ENCODE measurements at regions not wholly inside any gene's neighbourhood (a gene's known extent, or its start where the extent isn't known, plus 50 kb on each side); places are given as distances from the start of the nearest gene placed in this dataset.

GRCh38 chr5:155947394-155948062 is 379.4 kb upstream of the SGCD start:
- in situ Hi-C loops (cut with MboI; ENCODE audit: low sequenced_read_pairs in 4 of 4) = loop anchor here in 3 of 4 donors (5.0 to 10.0 kb wide), 2 partner anchors 875 to 877 kb away; no protein-coding TSS in a partner anchor

GRCh38 chr5:155948576-155948975 is 378.4 kb upstream of the SGCD start:
- H3K4me3 ChIP-seq = no peak overlapping the region
- H3K27ac ChIP-seq = no peak overlapping the region
- in situ Hi-C loops (cut with MboI; ENCODE audit: low sequenced_read_pairs in 4 of 4) (loop anchor here in 3 of 4 donors (5.0 to 10.0 kb wide), 2 partner anchors 874 to 876 kb away; no protein-coding TSS in a partner anchor), intact Hi-C loops (cut with DNase I; ENCODE audit: low total_unique reads) (no loop called here)
- DNase-seq = no peak
- no peaks in the 10 kb centered on the region for H3K27me3 ChIP-seq
- H3K9me3 ChIP-seq = no peaks in the 10 kb centered on the region
- ATAC-seq = no peak
- H3K36me3 ChIP-seq = no peaks in the 10 kb centered on the region
- H3K4me1 ChIP-seq = peaks cover 0 to 4% of the 10 kb centered on the region in 2 donors
- TF ChIP-seq POLR2A (IDR thresholded peaks at IDR 0.05) (no peak), CTCF (IDR thresholded peaks at IDR 0.05 in 4 of 5, conservative IDR thresholded peaks at IDR 0.05 in 1 of 5) (no peak)

More at GRCh38 chr5:155947394-155948062, 379.4 kb upstream of the SGCD start:
- Histone ChIP-seq H3K36me3 (no peaks in the 10 kb centered on the region), H3K27me3 (no peaks in the 10 kb centered on the region), H3K4me3 (no peak overlapping the region), H3K27ac (no peak overlapping the region), H3K9me3 (no peaks in the 10 kb centered on the region), H3K4me1 (peaks cover 0 to 10% of the 10 kb centered on the region in 2 donors)
- DNase-seq (no peak), ATAC-seq (no peak)
- no peak for TF ChIP-seq CTCF (IDR thresholded peaks at IDR 0.05 in 4 of 5, conservative IDR thresholded peaks at IDR 0.05 in 1 of 5)
- intact Hi-C loops (cut with DNase I; ENCODE audit: low total_unique reads) = no loop called here

GRCh38 chr5:155952486-155953089 is 374.4 kb upstream of the SGCD start:
- Histone ChIP-seq H3K4me1 (no peaks in the 10 kb centered on the region), H3K27me3 (no peaks in the 10 kb centered on the region), H3K36me3 (no peaks in the 10 kb centered on the region), H3K9me3 (no peaks in the 10 kb centered on the region), H3K27ac (no peak overlapping the region), H3K4me3 (no peak overlapping the region)
- in situ Hi-C loops (cut with MboI; ENCODE audit: low sequenced_read_pairs in 4 of 4) = no loop called here
- no peak for TF ChIP-seq POLR2A (IDR thresholded peaks at IDR 0.05)
- TF ChIP-seq CTCF (IDR thresholded peaks at IDR 0.05 in 4 of 5, conservative IDR thresholded peaks at IDR 0.05 in 1 of 5) = no peak
- no peak for DNase-seq
- ATAC-seq = no peak
- intact Hi-C loops (cut with DNase I; ENCODE audit: low total_unique reads) = no loop called here

GRCh38 chr5:155953335-155953734 is 373.6 kb upstream of the SGCD start:
- no peak for DNase-seq
- Histone ChIP-seq H3K36me3 (no peaks in the 10 kb centered on the region), H3K9me3 (no peaks in the 10 kb centered on the region), H3K4me3 (no peak overlapping the region), H3K27me3 (no peaks in the 10 kb centered on the region), H3K4me1 (no peaks in the 10 kb centered on the region), H3K27ac (no peak overlapping the region)
- intact Hi-C loops (cut with DNase I; ENCODE audit: low total_unique reads) = no loop called here
- TF ChIP-seq CTCF (IDR thresholded peaks at IDR 0.05 in 4 of 5, conservative IDR thresholded peaks at IDR 0.05 in 1 of 5) (no peak), POLR2A (IDR thresholded peaks at IDR 0.05) (no peak)
- no peak for ATAC-seq
- in situ Hi-C loops (cut with MboI; ENCODE audit: low sequenced_read_pairs in 4 of 4) = no loop called here

Data from gastrocnemius medialis (tissue), 4 donors.